ENCODE measurements at regions not wholly inside any gene's neighbourhood (a gene's known extent, or its start where the extent isn't known, plus 50 kb on each side); places are given as distances from the start of the nearest gene placed in this dataset.

- DNase-seq: no peak
- TF ChIP-seq CTCF (IDR thresholded peaks at IDR 0.05): no peak
- no peak for TF ChIP-seq POLR2A (IDR thresholded peaks at IDR 0.05)
- Histone ChIP-seq H3K27ac (no peak overlapping the region), H3K4me1 (peaks cover 0 to 6% (median 0%) of the 10 kb centered on the region in 3 donors), H3K4me3 (no peak overlapping the region), H3K27me3 (no peaks in the 10 kb centered on the region), H3K36me3 (no peaks in the 10 kb centered on the region), H3K9me3 (no peaks in the 10 kb centered on the region)
- intact Hi-C loops (cut with DNase I): no loop called here
- 67 to 79% methylated on average over 7 of the region's 7 CpGs for WGBS, 2 donors
These were observed 61.9 kb upstream of the CITED2 start for GRCh38 chr6:139436200-139436956.

GRCh38 chr6:139433631-139434419 lies 59.4 kb upstream of the CITED2 start:
- H3K4me1 ChIP-seq: peaks cover 0 to 6% (median 0%) of the 10 kb centered on the region in 3 donors
- 17 to 31% methylated on average over 2 of the region's 2 CpGs for WGBS, 2 donors
- H3K4me3 ChIP-seq: no peak overlapping the region
- intact Hi-C loops (cut with DNase I): no loop called here
- TF ChIP-seq POLR2A (IDR thresholded peaks at IDR 0.05) (no peak), CTCF (IDR thresholded peaks at IDR 0.05) (no peak)
- no peaks in the 10 kb centered on the region for H3K27me3 ChIP-seq
- no peaks in the 10 kb centered on the region for H3K9me3 ChIP-seq
- no peak overlapping the region for H3K27ac ChIP-seq
- no peaks in the 10 kb centered on the region for H3K36me3 ChIP-seq
- DNase-seq: no peak

GRCh38 chr6:139431602-139431956 lies 57.1 kb upstream of the CITED2 start:
- H3K27ac ChIP-seq: no peak overlapping the region

GRCh38 chr6:139430899-139431601 lies 56.6 kb upstream of the CITED2 start:
- Histone ChIP-seq H3K36me3 (no peaks in the 10 kb centered on the region), H3K27me3 (no peaks in the 10 kb centered on the region), H3K4me1 (peaks cover 0 to 6% (median 0%) of the 10 kb centered on the region in 3 donors), H3K4me3 (no peak overlapping the region), H3K27ac (no peak overlapping the region), H3K9me3 (no peaks in the 10 kb centered on the region)
- TF ChIP-seq CTCF (IDR thresholded peaks at IDR 0.05) (no peak), POLR2A (IDR thresholded peaks at IDR 0.05) (no peak)
- 91 to 97% methylated on average over 4 of the region's 4 CpGs for WGBS, 2 donors
- intact Hi-C loops (cut with DNase I): no loop called here
- DNase-seq: no peak

More at GRCh38 chr6:139431602-139431956, 57.1 kb upstream of the CITED2 start:
- no peak overlapping the region for H3K4me3 ChIP-seq
- no peaks in the 10 kb centered on the region for H3K27me3 ChIP-seq
- H3K9me3 ChIP-seq: no peaks in the 10 kb centered on the region
- no peak for DNase-seq
- H3K4me1 ChIP-seq: peaks cover 0 to 6% (median 0%) of the 10 kb centered on the region in 3 donors
- intact Hi-C loops (cut with DNase I): no loop called here
- no peaks in the 10 kb centered on the region for H3K36me3 ChIP-seq
- TF ChIP-seq POLR2A (IDR thresholded peaks at IDR 0.05) (no peak), CTCF (IDR thresholded peaks at IDR 0.05) (no peak)
